Activated naive CD8-positive, alpha-beta T cell (primary cell): ENCODE measurements at regions not wholly inside any gene's neighbourhood (a gene's known extent, or its start where the extent isn't known, plus 50 kb on each side); places are given as distances from the start of the nearest gene placed in this dataset.

Experiments used
- H3K27ac Mint-ChIP-seq: one replicate; pipeline ENCODE4 v1.8.0; 2021; ENCODE audit warnings: mixed read lengths
- H3K27me3 Mint-ChIP-seq: one replicate; pipeline ENCODE4 v1.8.0; 2021; ENCODE audit warnings: mixed read lengths
- H3K36me3 Mint-ChIP-seq: one replicate; pipeline ENCODE4 v1.8.0; 2021; ENCODE audit warnings: mixed read lengths
- H3K4me1 Mint-ChIP-seq: one replicate; pipeline ENCODE4 v1.8.0; 2021; ENCODE audit warnings: low read depth, mixed read lengths
- H3K4me3 Mint-ChIP-seq: one replicate; pipeline ENCODE4 v1.8.0; 2021; ENCODE audit warnings: mild to moderate bottlenecking, mixed read lengths
- H3K9me3 Mint-ChIP-seq: one replicate; pipeline ENCODE4 v1.8.0; 2021; ENCODE audit warnings: low read depth, mixed read lengths

- H3K27ac Mint-ChIP-seq, result no peak overlapping the region
- peaks cover 5% of the 10 kb centered on the region for H3K4me1 Mint-ChIP-seq
- H3K36me3 Mint-ChIP-seq, result no peaks in the 10 kb centered on the region
- H3K27me3 Mint-ChIP-seq, result no peaks in the 10 kb centered on the region
- no peak overlapping the region for H3K4me3 Mint-ChIP-seq
- no peaks in the 10 kb centered on the region for H3K9me3 Mint-ChIP-seq
These were observed 59.7 kb upstream of the UBL3 start for GRCh38 chr13:29909975-29910674.

DNA sequence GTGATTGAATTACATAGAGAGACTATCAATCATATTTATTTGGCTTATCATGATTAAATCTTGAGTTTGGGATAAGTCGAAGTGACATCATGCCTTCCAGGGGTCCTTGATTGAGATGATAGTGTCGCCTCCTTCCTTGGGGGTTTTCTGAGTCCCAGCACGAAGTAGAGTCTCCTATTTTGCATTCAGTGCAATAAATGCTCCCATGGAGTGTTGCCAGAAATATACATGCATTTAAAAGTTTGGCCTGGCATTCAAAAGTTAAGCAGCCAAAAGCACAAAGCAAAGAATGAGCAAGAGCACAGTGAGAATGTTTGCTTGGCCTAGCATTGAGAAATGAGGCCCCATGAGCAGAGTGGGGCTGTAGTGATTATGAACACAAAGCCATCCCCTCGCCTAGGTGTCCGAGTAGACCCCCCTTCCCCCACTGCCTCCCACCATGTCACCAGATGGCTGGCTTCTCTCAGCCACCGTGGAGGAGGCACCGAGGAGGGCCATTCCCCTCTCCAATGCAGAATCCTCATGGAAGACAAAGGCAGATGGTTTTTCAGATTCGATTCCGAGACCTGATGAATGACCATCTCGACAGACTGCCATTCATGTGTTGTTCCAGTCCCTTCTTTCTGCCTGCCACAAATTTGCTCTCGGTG lies 58.8 kb upstream of the UBL3 start:
- H3K36me3 Mint-ChIP-seq, result no peaks in the 10 kb centered on the region
- H3K4me3 Mint-ChIP-seq, result no peak overlapping the region
- no peak overlapping the region for H3K27ac Mint-ChIP-seq
- H3K27me3 Mint-ChIP-seq, result no peaks in the 10 kb centered on the region
- no peaks in the 10 kb centered on the region for H3K9me3 Mint-ChIP-seq
- H3K4me1 Mint-ChIP-seq, result peaks cover 5% of the 10 kb centered on the region

DNA sequence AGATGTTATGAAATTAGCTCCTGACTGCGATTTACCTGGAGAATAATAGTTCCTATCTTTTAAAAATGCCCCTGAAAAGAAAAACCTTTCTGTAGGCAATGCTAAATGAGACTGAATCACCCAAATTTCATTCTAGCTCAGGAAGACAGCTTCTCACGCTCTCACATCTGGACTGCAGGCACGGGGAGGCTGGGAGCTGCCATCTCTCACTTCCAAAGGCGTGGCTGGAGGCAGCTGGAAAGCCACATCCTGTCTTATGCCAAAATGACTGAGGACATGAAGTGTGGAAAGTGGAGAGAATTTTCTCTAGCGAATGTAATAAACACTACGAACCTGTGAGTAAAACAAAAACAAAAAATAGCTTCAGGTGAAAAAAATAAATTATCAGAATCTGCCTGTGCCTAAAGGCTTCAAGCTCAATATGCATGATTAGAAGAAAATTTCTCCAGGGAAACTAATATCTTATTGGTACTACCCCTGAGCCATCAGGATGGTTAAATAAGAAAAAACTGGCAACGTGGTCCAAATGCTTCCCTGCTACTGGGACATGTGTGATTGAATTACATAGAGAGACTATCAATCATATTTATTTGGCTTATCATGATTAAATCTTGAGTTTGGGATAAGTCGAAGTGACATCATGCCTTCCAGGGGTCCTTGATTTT lies 58.1 kb upstream of the UBL3 start:
- no peak overlapping the region for H3K27ac Mint-ChIP-seq

DNA sequence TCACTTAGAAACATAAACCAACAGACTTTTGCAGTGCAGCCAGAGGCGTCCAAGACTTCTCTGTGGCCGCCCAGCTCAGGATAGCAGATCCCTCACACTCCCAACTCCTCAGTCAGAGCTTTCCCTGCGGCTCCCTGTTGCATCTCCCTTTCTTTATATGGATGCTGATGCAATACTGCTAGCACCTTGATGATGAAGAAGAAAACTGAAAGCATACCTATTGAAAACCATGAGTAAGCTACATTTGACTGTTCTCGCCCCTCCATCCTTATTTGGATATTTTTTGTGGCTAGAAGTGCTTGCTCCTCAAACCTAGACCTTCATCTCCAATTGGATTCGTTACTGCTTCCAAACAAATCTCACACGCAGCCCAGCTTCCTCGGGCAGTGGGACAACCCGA lies 57.3 kb upstream of the UBL3 start:
- Mint-ChIP-seq H3K4me3 (no peak overlapping the region), H3K27me3 (no peaks in the 10 kb centered on the region), H3K27ac (peak overlapping the region; percentile 34), H3K9me3 (no peaks in the 10 kb centered on the region), H3K36me3 (no peaks in the 10 kb centered on the region), H3K4me1 (peaks cover 8% of the 10 kb centered on the region)

More for the DNA sequence above, 58.1 kb upstream of the UBL3 start:
- H3K27me3 Mint-ChIP-seq, result no peaks in the 10 kb centered on the region
- H3K36me3 Mint-ChIP-seq, result no peaks in the 10 kb centered on the region
- H3K4me3 Mint-ChIP-seq, result no peak overlapping the region
- H3K4me1 Mint-ChIP-seq, result peaks cover 5% of the 10 kb centered on the region
- no peaks in the 10 kb centered on the region for H3K9me3 Mint-ChIP-seq

DNA sequence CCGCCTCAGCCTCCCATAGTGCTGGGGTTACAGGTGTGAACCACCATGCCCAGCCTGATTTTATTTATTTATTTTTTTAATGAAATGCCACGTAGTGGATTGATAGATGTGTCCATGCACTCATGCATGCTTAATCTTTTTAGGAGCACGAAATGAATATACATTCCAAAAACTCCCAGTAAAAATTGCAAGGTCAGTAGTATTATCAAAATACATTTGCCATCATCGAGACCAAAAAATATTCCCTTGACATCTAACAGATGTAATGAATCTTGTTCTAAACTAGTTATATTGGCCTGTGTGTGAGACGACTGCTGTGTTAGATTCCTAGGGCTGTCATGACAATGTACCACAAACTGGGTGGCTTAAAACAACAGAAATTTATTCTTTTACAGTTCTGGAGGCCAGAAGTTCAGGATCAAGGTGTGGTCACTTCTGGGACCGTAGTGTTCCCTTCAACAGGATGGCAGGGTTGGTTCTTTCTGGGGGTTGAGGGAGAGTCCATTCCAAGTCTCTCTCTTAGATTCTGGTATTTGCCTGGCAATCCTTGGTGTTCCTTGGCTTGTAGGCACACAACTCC lies 56.1 kb upstream of the UBL3 start:
- H3K9me3 Mint-ChIP-seq, result no peaks in the 10 kb centered on the region
- no peak overlapping the region for H3K4me3 Mint-ChIP-seq
- no peaks in the 10 kb centered on the region for H3K36me3 Mint-ChIP-seq
- no peaks in the 10 kb centered on the region for H3K27me3 Mint-ChIP-seq
- peaks cover 19% of the 10 kb centered on the region for H3K4me1 Mint-ChIP-seq
- H3K27ac Mint-ChIP-seq, result no peak overlapping the region

GRCh38 chr13:29905845-29906244 lies 55.4 kb upstream of the UBL3 start:
- no peak overlapping the region for H3K4me3 Mint-ChIP-seq
- peaks cover 4% of the 10 kb centered on the region for H3K36me3 Mint-ChIP-seq
- H3K27ac Mint-ChIP-seq, result no peak overlapping the region
- H3K27me3 Mint-ChIP-seq, result no peaks in the 10 kb centered on the region
- H3K4me1 Mint-ChIP-seq, result peaks cover 19% of the 10 kb centered on the region
- H3K9me3 Mint-ChIP-seq, result no peaks in the 10 kb centered on the region

DNA sequence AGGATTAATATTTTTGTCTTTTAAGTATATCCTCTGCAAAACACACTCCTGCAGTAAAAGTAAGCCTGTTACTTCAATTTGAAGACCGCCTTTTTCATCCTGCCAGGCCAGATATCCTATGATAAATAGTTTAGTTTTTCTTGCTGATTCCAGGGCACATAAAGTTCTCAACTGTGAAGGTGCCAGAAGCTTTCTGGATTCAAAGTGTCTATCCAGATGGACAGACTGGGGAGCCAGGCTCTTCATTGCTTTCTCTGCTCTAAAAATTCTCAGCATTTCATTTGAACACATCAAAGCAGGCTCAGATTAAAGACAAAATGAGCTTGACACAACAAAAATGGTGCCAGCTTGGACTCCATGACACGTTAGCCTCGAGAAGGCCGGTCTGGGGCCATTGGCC lies 53.6 kb upstream of the UBL3 start:
- Mint-ChIP-seq H3K9me3 (no peaks in the 10 kb centered on the region), H3K27me3 (no peaks in the 10 kb centered on the region), H3K4me3 (no peak overlapping the region), H3K36me3 (peaks cover 4% of the 10 kb centered on the region), H3K4me1 (peaks cover 19% of the 10 kb centered on the region), H3K27ac (no peak overlapping the region)

DNA sequence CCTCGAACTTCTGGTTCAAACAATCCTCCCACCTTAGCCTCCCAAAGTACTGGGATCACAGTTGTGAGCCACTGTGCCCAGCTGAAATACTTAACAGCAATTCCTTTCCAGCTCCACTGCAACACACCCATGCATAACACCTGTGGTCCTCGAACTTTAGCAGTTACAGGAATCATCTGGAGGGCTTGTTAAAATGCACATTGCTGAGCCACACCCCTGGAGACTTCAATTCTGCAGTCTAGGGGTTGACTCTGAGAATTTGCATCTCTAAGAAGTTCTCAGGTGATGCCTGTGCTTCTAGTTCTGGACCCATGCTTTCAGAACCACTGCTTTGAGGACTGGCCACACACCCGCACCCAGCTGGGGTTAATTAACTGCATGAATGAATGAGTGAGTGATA lies 53.1 kb upstream of the UBL3 start:
- Mint-ChIP-seq H3K4me1 (peaks cover 19% of the 10 kb centered on the region), H3K4me3 (no peak overlapping the region), H3K27ac (no peak overlapping the region)

DNA sequence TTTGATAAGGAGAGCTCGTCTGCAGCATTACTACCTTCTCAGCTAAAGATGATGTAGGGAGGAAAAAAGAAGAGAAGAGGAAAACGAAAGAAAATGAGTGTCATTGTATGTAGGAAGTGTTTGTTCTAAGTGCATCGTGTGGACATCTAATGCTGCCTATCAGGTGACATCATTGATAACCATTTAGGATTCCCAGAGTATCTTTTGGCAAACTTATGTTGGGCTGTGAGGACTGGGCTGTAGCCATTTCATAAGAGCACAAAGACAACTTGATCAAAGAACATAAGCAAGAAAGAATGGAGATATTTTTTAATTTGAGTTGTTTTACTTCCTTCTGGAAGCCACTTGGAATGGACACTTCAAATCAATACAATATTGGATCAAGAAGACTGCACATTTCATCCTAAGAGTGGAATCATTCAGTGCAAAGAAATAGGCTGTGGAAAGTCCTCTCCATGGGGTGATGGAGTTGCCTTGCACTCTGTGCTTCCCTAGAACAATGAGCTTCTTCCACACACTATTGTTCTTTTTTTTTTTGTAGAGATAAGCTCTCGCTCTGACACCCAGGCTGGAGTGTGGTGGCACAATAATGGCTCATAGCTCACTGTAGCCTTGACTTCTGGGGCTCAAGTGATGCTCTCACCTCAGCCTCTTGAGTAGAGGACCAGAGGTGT lies 52.4 kb upstream of the UBL3 start:
- Mint-ChIP-seq H3K27ac (peak overlapping the region; percentile 54), H3K9me3 (no peaks in the 10 kb centered on the region), H3K4me1 (peaks cover 18% of the 10 kb centered on the region)

More for the DNA sequence above, 53.1 kb upstream of the UBL3 start:
- Mint-ChIP-seq H3K36me3 (peaks cover 4% of the 10 kb centered on the region), H3K27me3 (no peaks in the 10 kb centered on the region), H3K9me3 (no peaks in the 10 kb centered on the region)

GRCh38 chr13:29901710-29902631 lies 51.6 kb upstream of the UBL3 start:
- Mint-ChIP-seq H3K4me3 (peak overlapping the region; percentile 75), H3K27ac (peak overlapping the region; percentile 54), H3K4me1 (peaks cover 14% of the 10 kb centered on the region), H3K27me3 (no peaks in the 10 kb centered on the region), H3K9me3 (no peaks in the 10 kb centered on the region), H3K36me3 (peaks cover 4% of the 10 kb centered on the region)

More for the DNA sequence above, 52.4 kb upstream of the UBL3 start:
- Mint-ChIP-seq H3K36me3 (peaks cover 4% of the 10 kb centered on the region), H3K4me3 (peak overlapping the region; percentile 75), H3K27me3 (no peaks in the 10 kb centered on the region)
